SK-N-SH treated with all-trans-retinoic acid at 6 μM for 48 hours (cell line): ENCODE measurements at regions not wholly inside any gene's neighbourhood (a gene's known extent, or its start where the extent isn't known, plus 50 kb on each side); places are given as distances from the start of the nearest gene placed in this dataset.

Experiments
- ATAC-seq: fragments of 200-7000 bp; cut with Tn5 transposase; 3 replicates; pipeline ENCODE4 v1.9.1; 2020; ENCODE audit warnings: mild to moderate bottlenecking, moderate library complexity
- BACH2 ChIP-seq: fragments of 250-450 bp; sonication (Bioruptor Pico); IDR thresholded peaks from 2 replicates; pipeline ENCODE4 v1.9.0; 2021; ENCODE audit warnings: mild to moderate bottlenecking, borderline replicate concordance
- CSDC2 ChIP-seq: fragments of 250-450 bp; sonication (Bioruptor Pico); IDR thresholded peaks from 2 replicates; pipeline ENCODE4 v1.5.0; 2020; ENCODE audit warnings: mild to moderate bottlenecking, moderate library complexity
- ESRRG ChIP-seq: fragments of 250-450 bp; sonication (Bioruptor Pico); IDR thresholded peaks from 2 replicates; pipeline ENCODE4 v1.6.1; 2021; ENCODE audit warnings: mild to moderate bottlenecking
- GLIS3 ChIP-seq: fragments of 250-450 bp; sonication (Bioruptor Pico); IDR thresholded peaks from 2 replicates; pipeline ENCODE4 v1.5.0; 2020; ENCODE audit warnings: mild to moderate bottlenecking, moderate library complexity
- ISL1 ChIP-seq: fragments of 250-450 bp; sonication (Bioruptor Pico); IDR thresholded peaks from 2 replicates; pipeline ENCODE4 v2.1.2; 2022; ENCODE audit warnings: mild to moderate bottlenecking, moderate library complexity
- OSR1 ChIP-seq: fragments of 250-450 bp; sonication (Bioruptor Pico); IDR thresholded peaks from 2 replicates; pipeline ENCODE4 v1.8.0; 2022; ENCODE audit warnings: moderate library complexity, mild to moderate bottlenecking, inconsistent platforms
- RARB ChIP-seq: fragments of 250-450 bp; sonication (Bioruptor Pico); IDR thresholded peaks from 2 replicates; pipeline ENCODE4 v1.8.0; 2021; ENCODE audit warnings: mild to moderate bottlenecking, moderate library complexity
- TCF4 ChIP-seq: fragments of 250-450 bp; sonication (Bioruptor Pico); IDR thresholded peaks from 2 replicates; pipeline ENCODE4 v1.8.0; 2021; ENCODE audit warnings: mild to moderate bottlenecking, moderate library complexity, borderline replicate concordance
- TOX ChIP-seq: fragments of 250-450 bp; sonication (Bioruptor Pico); IDR thresholded peaks from 2 replicates; pipeline ENCODE4 v1.8.0; 2021; ENCODE audit warnings: mild to moderate bottlenecking, moderate library complexity, borderline replicate concordance
- ZC3H10 ChIP-seq: fragments of 250-450 bp; sonication (Bioruptor Pico); IDR thresholded peaks from 2 replicates; pipeline ENCODE4 v1.5.1; 2021; ENCODE audit warnings: mild to moderate bottlenecking, moderate library complexity
- ZFP3 ChIP-seq: fragments of 250-450 bp; sonication (Bioruptor Pico); IDR thresholded peaks from 2 replicates; pipeline ENCODE4 v1.5.0; 2020; ENCODE audit warnings: mild to moderate bottlenecking, moderate library complexity
- ZFP30 ChIP-seq: fragments of 450-650 bp; formaldehyde crosslinking; IDR thresholded peaks from 2 replicates; pipeline ENCODE4 v1.5.0; 2022; ENCODE audit warnings: mild to moderate bottlenecking, moderate library complexity
- ZNF565 ChIP-seq: fragments of 450-650 bp; formaldehyde crosslinking; conservative IDR thresholded peaks from 2 replicates; pipeline ENCODE4 v1.5.0; 2020; ENCODE audit warnings: low read depth, mild to moderate bottlenecking, moderate library complexity
- ZNF70 ChIP-seq: fragments of 450-650 bp; formaldehyde crosslinking; IDR thresholded peaks from 2 replicates; pipeline ENCODE4 v1.5.0; 2020; ENCODE audit warnings: mild to moderate bottlenecking, moderate library complexity
- ZNF8 ChIP-seq: fragments of 450-650 bp; formaldehyde crosslinking; IDR thresholded peaks from 2 replicates; pipeline ENCODE4 v1.5.0; 2020; ENCODE audit warnings: mild to moderate bottlenecking, moderate library complexity
- TF ChIP-seq, protein P1 (sequence below): fragments of 250-450 bp; sonication (Bioruptor Pico); IDR thresholded peaks from 2 replicates; pipeline ENCODE4 v1.5.1; 2021; ENCODE audit warnings: mild to moderate bottlenecking, moderate library complexity
- TF ChIP-seq, protein P2 (sequence below): fragments of 250-450 bp; sonication (Bioruptor Pico); IDR thresholded peaks from 2 replicates; pipeline ENCODE4 v1.8.0; 2021; ENCODE audit warnings: low read depth, mild to moderate bottlenecking, moderate library complexity, borderline replicate concordance
- TF ChIP-seq, protein P3 (sequence below): fragments of 250-450 bp; sonication (Bioruptor Pico); IDR thresholded peaks from 2 replicates; pipeline ENCODE4 v1.8.0; 2020; ENCODE audit warnings: mild to moderate bottlenecking, moderate library complexity, borderline replicate concordance
- TF ChIP-seq, protein P4 (sequence below): fragments of 250-450 bp; sonication (Bioruptor Pico); IDR thresholded peaks from 2 replicates; pipeline ENCODE4 v1.5.0; 2020; ENCODE audit warnings: mild to moderate bottlenecking, moderate library complexity
- TF ChIP-seq, protein P5 (sequence below): fragments of 250-450 bp; sonication (Bioruptor Pico); IDR thresholded peaks from 2 replicates; pipeline ENCODE4 v1.5.1; 2020; ENCODE audit warnings: low read depth, mild to moderate bottlenecking, moderate library complexity

DNA sequence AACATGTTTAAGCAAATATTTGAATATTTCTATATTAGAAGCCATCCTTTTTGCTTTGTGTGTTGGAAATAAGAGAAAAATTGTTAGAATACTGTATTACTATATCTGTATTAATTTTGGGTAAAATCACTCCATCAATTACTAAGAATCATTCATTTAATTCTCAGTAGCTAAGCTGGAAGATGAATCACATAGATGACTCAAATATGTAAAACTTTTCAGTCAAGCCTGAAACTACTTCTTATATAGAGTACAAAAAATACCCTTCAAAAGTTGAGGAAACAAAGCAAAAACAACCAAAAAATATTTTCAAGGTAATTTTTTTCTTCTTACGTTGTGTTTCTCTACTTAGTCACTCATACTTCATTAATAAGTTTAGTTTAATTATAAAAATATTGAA is 205.7 kb upstream of the ROBO1 start:
- no peak for ATAC-seq
- TF ChIP-seq, protein P1, sequence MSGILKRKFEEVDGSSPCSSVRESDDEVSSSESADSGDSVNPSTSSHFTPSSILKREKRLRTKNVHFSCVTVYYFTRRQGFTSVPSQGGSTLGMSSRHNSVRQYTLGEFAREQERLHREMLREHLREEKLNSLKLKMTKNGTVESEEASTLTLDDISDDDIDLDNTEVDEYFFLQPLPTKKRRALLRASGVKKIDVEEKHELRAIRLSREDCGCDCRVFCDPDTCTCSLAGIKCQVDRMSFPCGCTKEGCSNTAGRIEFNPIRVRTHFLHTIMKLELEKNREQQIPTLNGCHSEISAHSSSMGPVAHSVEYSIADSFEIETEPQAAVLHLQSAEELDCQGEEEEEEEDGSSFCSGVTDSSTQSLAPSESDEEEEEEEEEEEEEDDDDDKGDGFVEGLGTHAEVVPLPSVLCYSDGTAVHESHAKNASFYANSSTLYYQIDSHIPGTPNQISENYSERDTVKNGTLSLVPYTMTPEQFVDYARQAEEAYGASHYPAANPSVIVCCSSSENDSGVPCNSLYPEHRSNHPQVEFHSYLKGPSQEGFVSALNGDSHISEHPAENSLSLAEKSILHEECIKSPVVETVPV (CRISPR knock-in tag) = no peak
- TF ChIP-seq CSDC2 (no peak), BACH2 (CRISPR knock-in tag) (no peak), ISL1 (no peak), RARB (CRISPR knock-in tag) (no peak), ZNF565 (no peak), ESRRG (CRISPR knock-in tag) (no peak), ZFP3 (CRISPR knock-in tag) (no peak)
- TF ChIP-seq, protein P2, sequence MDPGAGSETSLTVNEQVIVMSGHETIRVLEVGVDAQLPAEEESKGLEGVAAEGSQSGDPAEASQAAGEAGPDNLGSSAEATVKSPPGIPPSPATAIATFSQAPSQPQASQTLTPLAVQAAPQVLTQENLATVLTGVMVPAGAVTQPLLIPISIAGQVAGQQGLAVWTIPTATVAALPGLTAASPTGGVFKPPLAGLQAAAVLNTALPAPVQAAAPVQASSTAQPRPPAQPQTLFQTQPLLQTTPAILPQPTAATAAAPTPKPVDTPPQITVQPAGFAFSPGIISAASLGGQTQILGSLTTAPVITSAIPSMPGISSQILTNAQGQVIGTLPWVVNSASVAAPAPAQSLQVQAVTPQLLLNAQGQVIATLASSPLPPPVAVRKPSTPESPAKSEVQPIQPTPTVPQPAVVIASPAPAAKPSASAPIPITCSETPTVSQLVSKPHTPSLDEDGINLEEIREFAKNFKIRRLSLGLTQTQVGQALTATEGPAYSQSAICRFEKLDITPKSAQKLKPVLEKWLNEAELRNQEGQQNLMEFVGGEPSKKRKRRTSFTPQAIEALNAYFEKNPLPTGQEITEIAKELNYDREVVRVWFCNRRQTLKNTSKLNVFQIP (CRISPR knock-in tag) = no peak
- TF ChIP-seq, protein P3, sequence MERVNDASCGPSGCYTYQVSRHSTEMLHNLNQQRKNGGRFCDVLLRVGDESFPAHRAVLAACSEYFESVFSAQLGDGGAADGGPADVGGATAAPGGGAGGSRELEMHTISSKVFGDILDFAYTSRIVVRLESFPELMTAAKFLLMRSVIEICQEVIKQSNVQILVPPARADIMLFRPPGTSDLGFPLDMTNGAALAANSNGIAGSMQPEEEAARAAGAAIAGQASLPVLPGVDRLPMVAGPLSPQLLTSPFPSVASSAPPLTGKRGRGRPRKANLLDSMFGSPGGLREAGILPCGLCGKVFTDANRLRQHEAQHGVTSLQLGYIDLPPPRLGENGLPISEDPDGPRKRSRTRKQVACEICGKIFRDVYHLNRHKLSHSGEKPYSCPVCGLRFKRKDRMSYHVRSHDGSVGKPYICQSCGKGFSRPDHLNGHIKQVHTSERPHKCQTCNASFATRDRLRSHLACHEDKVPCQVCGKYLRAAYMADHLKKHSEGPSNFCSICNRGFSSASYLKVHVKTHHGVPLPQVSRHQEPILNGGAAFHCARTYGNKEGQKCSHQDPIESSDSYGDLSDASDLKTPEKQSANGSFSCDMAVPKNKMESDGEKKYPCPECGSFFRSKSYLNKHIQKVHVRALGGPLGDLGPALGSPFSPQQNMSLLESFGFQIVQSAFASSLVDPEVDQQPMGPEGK = no peak

DNA sequence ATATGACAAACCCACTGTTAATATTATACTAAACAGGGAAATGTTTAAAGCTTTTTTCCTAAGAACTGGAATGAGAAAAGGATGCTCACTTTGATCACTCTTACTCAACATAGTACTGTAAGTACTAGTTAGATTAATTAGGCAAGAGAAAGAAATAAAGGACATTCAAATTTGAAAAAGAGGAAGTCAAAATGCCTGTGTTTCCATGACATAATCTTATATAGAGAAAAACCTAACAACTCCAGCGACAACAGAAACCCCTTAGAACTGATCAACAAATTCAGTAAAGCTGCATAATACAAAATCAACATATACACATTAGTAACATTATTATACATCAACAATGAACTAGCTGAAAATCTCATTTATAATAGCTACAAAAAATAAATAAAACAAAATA is 200.6 kb upstream of the ROBO1 start:
- TF ChIP-seq TOX (CRISPR knock-in tag) (no peak), BACH2 (CRISPR knock-in tag) (no peak), ZNF8 (CRISPR knock-in tag) (no peak), ZNF565 (no peak), ZNF70 (CRISPR knock-in tag) (no peak), GLIS3 (CRISPR knock-in tag) (no peak), ISL1 (no peak), ZC3H10 (CRISPR knock-in tag) (no peak), OSR1 (CRISPR knock-in tag) (no peak), ZFP30 (CRISPR knock-in tag) (no peak), ZFP3 (CRISPR knock-in tag) (no peak), ESRRG (CRISPR knock-in tag) (no peak), CSDC2 (no peak), TCF4 (no peak)
- TF ChIP-seq, protein P3 = no peak
- TF ChIP-seq, protein P4, sequence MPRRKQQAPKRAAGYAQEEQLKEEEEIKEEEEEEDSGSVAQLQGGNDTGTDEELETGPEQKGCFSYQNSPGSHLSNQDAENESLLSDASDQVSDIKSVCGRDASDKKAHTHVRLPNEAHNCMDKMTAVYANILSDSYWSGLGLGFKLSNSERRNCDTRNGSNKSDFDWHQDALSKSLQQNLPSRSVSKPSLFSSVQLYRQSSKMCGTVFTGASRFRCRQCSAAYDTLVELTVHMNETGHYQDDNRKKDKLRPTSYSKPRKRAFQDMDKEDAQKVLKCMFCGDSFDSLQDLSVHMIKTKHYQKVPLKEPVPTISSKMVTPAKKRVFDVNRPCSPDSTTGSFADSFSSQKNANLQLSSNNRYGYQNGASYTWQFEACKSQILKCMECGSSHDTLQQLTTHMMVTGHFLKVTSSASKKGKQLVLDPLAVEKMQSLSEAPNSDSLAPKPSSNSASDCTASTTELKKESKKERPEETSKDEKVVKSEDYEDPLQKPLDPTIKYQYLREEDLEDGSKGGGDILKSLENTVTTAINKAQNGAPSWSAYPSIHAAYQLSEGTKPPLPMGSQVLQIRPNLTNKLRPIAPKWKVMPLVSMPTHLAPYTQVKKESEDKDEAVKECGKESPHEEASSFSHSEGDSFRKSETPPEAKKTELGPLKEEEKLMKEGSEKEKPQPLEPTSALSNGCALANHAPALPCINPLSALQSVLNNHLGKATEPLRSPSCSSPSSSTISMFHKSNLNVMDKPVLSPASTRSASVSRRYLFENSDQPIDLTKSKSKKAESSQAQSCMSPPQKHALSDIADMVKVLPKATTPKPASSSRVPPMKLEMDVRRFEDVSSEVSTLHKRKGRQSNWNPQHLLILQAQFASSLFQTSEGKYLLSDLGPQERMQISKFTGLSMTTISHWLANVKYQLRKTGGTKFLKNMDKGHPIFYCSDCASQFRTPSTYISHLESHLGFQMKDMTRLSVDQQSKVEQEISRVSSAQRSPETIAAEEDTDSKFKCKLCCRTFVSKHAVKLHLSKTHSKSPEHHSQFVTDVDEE (CRISPR knock-in tag) = no peak
- TF ChIP-seq, protein P5, sequence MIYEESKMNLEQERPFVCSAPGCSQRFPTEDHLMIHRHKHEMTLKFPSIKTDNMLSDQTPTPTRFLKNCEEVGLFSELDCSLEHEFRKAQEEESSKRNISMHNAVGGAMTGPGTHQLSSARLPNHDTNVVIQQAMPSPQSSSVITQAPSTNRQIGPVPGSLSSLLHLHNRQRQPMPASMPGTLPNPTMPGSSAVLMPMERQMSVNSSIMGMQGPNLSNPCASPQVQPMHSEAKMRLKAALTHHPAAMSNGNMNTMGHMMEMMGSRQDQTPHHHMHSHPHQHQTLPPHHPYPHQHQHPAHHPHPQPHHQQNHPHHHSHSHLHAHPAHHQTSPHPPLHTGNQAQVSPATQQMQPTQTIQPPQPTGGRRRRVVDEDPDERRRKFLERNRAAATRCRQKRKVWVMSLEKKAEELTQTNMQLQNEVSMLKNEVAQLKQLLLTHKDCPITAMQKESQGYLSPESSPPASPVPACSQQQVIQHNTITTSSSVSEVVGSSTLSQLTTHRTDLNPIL = no peak
- TF ChIP-seq, protein P1 (CRISPR knock-in tag) = no peak
- TF ChIP-seq, protein P2 (CRISPR knock-in tag) = no peak
- ATAC-seq = no peak
